ENCODE measurements at regions not wholly inside any gene's neighbourhood (a gene's known extent, or its start where the extent isn't known, plus 50 kb on each side); places are given as distances from the start of the nearest gene placed in this dataset.

DNA sequence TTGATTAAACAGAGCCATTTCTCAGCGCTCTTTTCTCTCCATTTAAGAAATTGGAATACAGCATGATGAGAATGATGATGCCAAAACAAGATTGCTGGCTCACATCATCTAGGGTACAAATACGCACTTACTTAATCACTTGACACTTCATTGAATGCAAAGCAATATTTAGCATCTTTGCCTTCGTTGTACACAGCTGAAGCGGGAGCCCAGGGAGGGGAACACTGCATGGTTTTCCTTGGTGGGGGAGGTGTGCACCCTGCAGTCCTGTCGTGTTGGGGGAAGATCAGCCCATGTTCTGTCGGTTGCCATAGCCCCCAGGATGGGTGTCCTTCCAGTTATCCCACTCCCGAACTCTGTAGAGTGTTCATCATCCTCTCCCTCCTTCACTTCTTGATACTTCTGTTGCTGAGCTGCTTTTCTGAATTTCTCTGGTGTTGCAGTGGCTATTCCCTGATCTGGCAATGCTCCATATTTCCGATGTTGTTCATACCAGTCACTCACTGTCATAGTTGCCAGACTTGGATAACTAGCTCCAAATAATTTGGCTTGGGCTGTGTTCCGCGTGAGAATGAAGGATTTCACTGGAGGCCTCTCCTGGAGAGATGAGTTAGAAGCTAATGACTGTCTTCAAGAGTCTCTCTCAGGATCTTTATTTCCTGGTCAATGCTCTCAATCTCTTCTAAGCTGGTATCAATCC, 50.1 kb upstream of the DYNC1LI1 start:
- TF ChIP-seq EP300 (IDR thresholded peaks at IDR 0.05), result no peak
- TF ChIP-seq, protein P1, sequence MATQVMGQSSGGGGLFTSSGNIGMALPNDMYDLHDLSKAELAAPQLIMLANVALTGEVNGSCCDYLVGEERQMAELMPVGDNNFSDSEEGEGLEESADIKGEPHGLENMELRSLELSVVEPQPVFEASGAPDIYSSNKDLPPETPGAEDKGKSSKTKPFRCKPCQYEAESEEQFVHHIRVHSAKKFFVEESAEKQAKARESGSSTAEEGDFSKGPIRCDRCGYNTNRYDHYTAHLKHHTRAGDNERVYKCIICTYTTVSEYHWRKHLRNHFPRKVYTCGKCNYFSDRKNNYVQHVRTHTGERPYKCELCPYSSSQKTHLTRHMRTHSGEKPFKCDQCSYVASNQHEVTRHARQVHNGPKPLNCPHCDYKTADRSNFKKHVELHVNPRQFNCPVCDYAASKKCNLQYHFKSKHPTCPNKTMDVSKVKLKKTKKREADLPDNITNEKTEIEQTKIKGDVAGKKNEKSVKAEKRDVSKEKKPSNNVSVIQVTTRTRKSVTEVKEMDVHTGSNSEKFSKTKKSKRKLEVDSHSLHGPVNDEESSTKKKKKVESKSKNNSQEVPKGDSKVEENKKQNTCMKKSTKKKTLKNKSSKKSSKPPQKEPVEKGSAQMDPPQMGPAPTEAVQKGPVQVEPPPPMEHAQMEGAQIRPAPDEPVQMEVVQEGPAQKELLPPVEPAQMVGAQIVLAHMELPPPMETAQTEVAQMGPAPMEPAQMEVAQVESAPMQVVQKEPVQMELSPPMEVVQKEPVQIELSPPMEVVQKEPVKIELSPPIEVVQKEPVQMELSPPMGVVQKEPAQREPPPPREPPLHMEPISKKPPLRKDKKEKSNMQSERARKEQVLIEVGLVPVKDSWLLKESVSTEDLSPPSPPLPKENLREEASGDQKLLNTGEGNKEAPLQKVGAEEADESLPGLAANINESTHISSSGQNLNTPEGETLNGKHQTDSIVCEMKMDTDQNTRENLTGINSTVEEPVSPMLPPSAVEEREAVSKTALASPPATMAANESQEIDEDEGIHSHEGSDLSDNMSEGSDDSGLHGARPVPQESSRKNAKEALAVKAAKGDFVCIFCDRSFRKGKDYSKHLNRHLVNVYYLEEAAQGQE (IDR thresholded peaks at IDR 0.05), result no peak
- no peak for TF ChIP-seq ZFP36 (IDR thresholded peaks at IDR 0.05; ENCODE audit: borderline replicate concordance, partially characterized antibody)
- TF ChIP-seq, protein P2, sequence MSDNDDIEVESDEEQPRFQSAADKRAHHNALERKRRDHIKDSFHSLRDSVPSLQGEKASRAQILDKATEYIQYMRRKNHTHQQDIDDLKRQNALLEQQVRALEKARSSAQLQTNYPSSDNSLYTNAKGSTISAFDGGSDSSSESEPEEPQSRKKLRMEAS (IDR thresholded peaks at IDR 0.05), result no peak
- TF ChIP-seq, protein P3, sequence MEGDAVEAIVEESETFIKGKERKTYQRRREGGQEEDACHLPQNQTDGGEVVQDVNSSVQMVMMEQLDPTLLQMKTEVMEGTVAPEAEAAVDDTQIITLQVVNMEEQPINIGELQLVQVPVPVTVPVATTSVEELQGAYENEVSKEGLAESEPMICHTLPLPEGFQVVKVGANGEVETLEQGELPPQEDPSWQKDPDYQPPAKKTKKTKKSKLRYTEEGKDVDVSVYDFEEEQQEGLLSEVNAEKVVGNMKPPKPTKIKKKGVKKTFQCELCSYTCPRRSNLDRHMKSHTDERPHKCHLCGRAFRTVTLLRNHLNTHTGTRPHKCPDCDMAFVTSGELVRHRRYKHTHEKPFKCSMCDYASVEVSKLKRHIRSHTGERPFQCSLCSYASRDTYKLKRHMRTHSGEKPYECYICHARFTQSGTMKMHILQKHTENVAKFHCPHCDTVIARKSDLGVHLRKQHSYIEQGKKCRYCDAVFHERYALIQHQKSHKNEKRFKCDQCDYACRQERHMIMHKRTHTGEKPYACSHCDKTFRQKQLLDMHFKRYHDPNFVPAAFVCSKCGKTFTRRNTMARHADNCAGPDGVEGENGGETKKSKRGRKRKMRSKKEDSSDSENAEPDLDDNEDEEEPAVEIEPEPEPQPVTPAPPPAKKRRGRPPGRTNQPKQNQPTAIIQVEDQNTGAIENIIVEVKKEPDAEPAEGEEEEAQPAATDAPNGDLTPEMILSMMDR (IDR thresholded peaks at IDR 0.05), result no peak
- no peak for TF ChIP-seq POLR2A (IDR thresholded peaks at IDR 0.05; ENCODE audit: low read length)
- TF ChIP-seq JUN (IDR thresholded peaks at IDR 0.05), result no peak
- no peak for TF ChIP-seq CEBPB (IDR thresholded peaks at IDR 0.05)
- no peak for TF ChIP-seq EHMT2 (IDR thresholded peaks at IDR 0.05; ENCODE audit: low read depth)
- no peak for TF ChIP-seq FOSL2 (IDR thresholded peaks at IDR 0.05)
- TF ChIP-seq FOSL2 (CRISPR knock-in tag; IDR thresholded peaks at IDR 0.05), result no peak
- TF ChIP-seq, protein P4, sequence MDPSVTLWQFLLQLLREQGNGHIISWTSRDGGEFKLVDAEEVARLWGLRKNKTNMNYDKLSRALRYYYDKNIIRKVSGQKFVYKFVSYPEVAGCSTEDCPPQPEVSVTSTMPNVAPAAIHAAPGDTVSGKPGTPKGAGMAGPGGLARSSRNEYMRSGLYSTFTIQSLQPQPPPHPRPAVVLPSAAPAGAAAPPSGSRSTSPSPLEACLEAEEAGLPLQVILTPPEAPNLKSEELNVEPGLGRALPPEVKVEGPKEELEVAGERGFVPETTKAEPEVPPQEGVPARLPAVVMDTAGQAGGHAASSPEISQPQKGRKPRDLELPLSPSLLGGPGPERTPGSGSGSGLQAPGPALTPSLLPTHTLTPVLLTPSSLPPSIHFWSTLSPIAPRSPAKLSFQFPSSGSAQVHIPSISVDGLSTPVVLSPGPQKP (IDR thresholded peaks at IDR 0.05; ENCODE audit: low read depth, low read length), result no peak

Data from A549 (cell line).